ENCODE measurements at regions not wholly inside any gene's neighbourhood (a gene's known extent, or its start where the extent isn't known, plus 50 kb on each side); places are given as distances from the start of the nearest gene placed in this dataset.
"Not testable (repeated sequence)": the region's sequence is repeated elsewhere in the genome, so short reads cannot be mapped to it uniquely, and the experiment has no call there.

DNA sequence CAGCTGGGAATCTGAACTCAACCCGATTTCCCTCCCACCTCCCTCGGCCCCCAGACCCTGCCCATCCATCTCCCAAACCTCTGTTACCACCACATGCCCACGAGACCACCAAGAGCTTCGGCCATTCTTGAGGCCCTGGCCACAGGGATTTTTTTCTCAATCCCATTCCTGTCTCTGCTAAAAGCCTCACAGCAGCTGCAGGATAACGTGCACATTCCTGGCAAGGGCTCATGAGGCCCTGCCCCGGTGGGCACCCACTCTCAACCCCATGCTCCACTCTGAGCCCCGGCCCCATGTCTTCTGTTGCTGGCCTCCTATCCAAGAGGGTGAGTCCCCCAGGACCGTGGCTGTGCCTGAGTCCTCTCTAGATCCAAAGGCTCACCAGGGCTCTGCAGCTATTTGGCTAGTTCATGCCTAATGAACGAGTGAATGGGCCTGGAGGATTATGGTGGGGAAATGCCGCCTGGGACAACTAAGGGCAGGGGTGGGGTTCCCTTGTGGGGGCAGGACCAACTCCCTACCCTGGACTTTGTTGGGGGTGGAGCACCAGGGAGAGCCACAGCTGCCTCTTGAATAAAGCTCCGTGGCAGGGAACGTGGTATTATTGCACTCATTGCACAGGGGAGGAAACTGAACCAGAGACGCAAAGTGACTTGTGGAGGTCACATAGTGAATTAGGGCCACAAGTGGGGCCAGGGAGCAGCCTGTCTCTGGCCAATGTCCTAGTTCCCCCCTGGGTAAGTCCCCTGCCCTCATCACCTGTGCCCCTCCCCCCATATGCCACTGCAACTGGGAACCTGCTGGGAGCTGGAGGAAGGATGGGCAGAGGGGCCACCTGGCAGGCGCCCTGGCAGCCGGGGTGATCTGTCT, 113.8 kb upstream of the SMURF2 start:
- DNase-seq (ENCODE audit: low spot score) = peak; percentile 41
- intact Hi-C loops (cut with DNase I) = no loop called here

GRCh38 chr17:64774888-64775540, 112.9 kb upstream of the SMURF2 start:
- peak; percentile 62 for DNase-seq (ENCODE audit: low spot score)
- intact Hi-C loops (cut with DNase I) = no loop called here

DNA sequence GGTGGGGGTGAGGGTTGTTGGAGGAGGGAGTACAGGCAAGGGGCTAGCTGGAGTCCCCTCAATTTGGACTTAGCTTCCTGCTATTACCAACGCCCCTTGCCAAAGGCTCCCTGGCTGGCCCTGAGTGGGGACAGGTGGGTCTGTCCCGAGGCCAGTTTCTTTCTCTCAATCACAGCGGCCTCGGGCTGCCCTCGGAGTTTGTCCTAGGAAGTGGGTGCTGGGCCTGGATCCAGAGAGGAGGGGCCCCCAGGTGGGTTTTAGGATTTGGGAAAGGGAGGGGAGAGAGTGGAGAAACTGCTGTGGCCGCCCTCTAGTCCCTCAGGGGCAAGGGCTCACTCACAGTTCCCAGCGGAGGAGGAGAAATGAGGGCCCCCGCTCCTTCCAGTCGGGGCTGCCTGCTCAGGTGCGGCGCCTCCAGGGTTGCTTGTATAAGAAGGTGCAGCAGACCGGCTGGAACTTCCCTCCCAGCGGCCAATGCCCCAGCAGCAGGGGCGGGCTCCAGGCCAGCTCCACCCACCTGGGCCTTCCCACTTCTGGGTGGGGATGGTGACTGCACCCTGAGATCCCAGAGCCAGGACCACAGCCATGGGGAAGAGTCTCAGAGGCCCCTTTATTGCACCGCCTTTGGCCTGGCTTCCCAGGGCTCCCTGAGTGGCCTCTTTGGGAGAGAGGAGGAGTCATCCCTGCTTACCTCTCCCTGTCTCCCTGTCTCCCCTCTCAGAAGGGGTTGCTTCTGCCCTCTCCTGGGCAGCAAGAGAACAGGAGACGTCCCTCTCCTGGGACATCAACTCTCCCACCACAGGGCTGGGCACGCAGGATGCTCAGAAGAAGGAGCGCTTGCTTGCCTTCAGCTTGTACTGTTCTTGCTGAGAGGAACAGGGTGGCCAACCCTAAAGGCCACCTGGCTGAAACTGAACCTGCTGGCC, 112.0 kb upstream of the SMURF2 start:
- DNase-seq (ENCODE audit: low spot score) = peak; percentile 72
- intact Hi-C loops (cut with DNase I) = no loop called here

DNA sequence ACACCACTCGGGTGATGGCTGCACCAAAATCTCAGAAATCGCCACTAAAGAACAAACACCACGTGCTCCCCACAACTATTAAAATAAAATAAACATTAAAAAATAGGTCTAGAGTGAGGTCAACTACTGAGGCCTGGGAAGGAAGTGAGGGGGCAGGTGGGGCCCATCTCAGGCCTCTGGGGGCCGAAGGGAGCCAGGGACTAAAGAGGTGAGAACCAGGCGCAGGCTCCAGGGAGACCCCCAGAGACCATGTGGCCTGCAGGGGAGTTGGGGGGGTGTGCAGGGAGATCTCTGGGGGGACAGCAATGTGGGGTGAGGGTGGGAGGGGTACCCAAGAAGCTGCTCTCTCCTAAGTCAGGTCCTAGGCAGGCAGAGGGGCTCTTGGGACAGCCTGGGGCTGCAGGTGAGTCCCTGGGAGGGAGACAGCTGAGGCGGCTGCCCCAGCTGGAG, 111.3 kb upstream of the SMURF2 start:
- intact Hi-C loops (cut with DNase I) = no loop called here
- peak; percentile 51 for DNase-seq (ENCODE audit: low spot score)

- intact Hi-C loops (cut with DNase I) = no loop called here
Observed at GRCh38 chr17:64772845-64773299, 110.8 kb upstream of the SMURF2 start.

GRCh38 chr17:64771980-64772844, 110.1 kb upstream of the SMURF2 start:
- peak; percentile 12 for DNase-seq (ENCODE audit: low spot score)
- intact Hi-C loops (cut with DNase I) = no loop called here

More at GRCh38 chr17:64772845-64773299, 110.8 kb upstream of the SMURF2 start:
- peak; percentile 59 for DNase-seq (ENCODE audit: low spot score)

- peak; percentile 6 for DNase-seq (ENCODE audit: low spot score)
- intact Hi-C loops (cut with DNase I) = no loop called here
Observed at GRCh38 chr17:64769712-64770111, 107.6 kb upstream of the SMURF2 start.

DNA sequence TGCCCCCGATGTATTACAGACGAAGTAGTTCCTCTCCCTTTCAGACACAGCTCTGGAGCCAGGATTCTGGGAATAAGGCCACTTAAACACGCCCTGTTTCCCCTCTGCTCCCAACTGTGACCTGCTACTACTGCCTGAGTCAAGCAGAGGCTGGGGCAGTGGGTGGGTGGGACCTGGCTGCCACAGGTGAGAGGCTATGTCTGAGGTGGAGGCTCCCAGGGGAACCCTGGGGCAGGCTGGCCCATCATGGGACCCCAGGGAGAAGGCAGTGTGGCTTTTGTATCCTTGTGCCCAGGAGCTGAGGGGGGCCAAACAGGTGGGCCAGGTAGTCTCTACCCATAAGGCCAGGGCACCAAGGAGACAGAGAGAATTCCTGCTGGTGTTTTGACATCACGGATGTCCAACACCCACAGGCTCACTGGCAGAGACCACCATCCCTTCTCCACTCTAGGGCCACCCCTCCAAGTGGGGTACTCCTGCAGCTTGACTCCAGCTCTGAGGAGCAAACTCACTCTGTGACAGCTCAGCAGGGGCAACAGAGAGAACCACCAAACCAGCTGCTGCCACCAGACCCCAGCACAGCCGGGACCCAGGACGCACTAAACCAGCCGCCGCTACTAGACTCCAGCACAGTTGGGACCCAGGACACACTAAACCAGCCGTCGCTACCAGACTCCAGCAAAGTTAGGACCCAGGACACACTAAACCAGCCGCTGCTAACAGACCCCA, 105.3 kb upstream of the SMURF2 start:
- DNase-seq (ENCODE audit: low spot score) = peak; percentile 27
- intact Hi-C loops (cut with DNase I) = no loop called here

DNA sequence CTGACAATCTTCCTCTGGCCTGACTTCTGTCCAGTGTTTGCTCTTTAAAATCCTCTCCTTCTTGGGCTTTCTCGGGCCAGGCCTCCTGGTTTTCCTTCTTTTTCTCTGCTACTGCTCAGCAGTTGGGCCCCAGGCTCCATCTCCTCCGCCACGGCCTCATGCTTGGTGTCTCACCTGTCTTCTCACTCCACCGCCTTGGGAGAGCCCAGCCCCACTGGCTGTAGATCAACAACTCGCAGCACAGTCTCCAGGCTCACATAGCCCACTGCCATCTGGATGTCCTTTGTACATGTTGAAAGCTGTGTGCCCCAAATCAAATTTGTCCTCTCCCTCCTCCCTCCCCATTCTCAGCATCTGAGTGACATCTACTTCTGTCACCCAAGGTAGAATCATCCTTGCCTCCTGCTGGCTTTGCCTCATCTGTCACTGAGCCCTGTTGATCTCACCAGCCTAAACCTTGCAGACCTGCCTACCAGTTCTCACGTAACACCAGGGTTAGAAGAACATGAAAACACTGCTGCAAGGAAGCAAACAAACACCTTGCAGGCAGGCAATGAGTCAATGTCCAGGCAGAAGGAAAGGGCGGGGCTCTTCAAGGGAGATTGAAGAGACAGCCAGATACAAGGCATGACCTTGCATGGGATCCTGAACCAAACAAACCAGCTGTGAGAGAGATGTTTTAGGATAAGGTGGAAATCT, 103.2 kb upstream of the SMURF2 start:
- DNase-seq (ENCODE audit: low spot score) = no peak
- intact Hi-C loops (cut with DNase I) = no loop called here

DNA sequence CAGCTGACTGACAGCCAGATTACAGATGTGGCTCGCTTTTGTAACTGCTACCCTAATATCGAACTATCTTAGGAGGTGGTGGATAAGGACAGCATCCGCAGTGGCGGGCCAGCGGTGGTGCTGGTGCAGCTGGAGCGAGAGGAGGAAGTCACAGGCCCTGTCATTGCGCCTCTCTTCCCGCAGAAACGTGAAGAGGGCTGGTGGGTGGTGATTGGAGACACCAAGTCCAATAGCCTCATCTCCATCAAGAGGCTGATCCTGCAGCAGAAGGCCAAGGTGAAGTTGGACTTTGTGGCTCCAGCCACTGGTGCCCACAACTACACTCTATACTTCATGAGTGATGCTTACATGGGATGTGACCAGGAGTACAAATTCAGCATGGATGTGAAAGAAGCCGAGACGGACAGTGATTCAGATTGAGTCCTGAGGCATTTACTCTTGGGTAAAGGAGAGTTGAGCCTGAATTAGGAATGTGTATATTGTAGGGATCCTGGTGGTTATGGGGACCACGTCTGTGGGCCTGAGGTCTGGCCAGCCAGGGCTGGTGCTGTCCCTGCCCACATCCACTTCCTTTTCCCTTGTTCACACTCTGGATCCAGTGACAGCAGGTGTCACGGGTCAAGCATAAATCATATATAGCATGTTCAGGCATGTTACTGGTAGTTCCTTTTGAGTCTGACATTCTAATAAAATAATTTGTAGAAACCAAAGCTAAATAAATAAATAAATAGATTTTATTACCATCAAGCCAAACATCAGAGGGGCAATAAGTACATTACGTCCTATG, 89.0 kb upstream of the SMURF2 start:
- intact Hi-C loops (cut with DNase I) = no loop called here
- DNase-seq (ENCODE audit: low spot score) = no peak

DNA sequence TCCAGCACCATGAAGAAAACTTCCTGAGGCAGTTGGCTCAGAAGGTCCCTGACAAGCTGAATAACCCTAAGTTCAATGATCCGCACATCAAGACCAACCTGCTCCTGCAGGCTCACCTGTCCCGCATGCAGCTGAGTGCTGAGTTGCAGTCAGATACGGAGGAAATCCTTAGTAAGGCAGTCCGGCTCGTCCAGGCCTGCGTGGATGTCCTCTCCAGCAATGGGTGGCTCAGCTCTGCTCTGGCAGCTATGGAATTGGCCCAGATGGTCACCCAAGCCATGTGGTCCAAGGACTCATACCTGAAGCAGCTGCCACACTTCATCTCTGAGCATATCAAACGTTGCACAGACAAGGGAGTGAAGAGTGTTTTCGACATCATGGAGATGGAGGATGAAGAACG, 88.4 kb upstream of the SMURF2 start:
- DNase-seq (ENCODE audit: low spot score) = no peak
- intact Hi-C loops (cut with DNase I) = no loop called here

- DNase-seq (ENCODE audit: low spot score) = no peak
- intact Hi-C loops (cut with DNase I) = no loop called here
Observed at GRCh38 chr17:64749306-64749705, 87.2 kb upstream of the SMURF2 start.

DNA sequence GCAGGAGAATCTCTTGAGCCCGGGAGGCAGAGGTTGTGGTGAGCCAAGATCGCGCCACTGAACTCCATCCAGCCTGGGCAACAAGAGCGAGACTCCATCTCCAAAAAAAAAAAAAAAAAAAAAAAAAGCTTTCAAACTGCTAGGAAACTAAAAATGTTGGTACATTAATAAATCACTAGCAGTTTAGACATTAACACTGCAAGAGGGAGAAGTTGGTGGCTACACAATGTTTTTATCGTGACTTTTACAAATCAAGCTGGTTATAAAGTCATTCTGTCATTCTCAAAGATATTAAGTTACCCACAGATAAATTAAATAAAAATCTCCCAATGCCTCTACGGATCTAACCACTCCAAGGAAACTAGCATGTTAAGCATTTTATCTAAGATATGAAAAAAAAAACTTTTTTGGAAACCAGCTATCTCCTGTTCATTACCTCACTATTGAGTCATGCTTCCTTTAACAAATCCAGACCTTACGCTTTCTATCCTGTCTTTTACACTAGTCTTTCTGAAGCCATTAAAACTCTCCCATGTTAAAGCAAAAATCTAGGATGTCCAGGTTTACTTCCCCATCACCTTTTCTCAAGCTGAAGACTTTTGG, 85.9 kb upstream of the SMURF2 start:
- DNase-seq (ENCODE audit: low spot score) = no peak
- intact Hi-C loops (cut with DNase I) = no loop called here

DNA sequence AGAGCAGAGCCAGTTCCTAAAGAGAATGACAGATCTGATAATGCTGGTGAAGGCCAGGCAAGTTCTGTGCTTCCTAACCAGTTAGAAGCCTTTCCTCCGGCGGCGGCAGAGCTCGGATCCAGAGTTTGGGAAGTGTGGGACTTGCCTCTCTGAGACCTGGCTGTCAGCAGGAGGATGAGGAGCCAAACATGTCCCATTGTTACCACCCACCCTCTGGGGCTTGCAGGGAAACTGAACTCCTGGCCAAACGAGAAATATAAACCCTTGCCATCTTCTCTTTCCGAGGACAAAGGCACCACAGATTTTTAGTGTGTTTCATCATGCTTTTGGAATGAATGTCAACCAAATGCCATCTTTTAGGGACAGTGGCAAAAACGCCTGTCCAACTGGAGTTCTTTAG, 80.2 kb upstream of the SMURF2 start:
- intact Hi-C loops (cut with DNase I) = no loop called here

GRCh38 chr17:64741916-64742315, 79.8 kb upstream of the SMURF2 start:
- intact Hi-C loops (cut with DNase I); DNase-seq (ENCODE audit: low spot score): not testable (repeated sequence)

More for the DNA sequence above, 80.2 kb upstream of the SMURF2 start:
- no peak for DNase-seq (ENCODE audit: low spot score)

GRCh38 chr17:64741038-64741641, 79.0 kb upstream of the SMURF2 start:
- intact Hi-C loops (cut with DNase I) = no loop called here
- no peak for DNase-seq (ENCODE audit: low spot score)

Data from cardiac septum (tissue), 1 donor.